ENCODE measurements at regions not wholly inside any gene's neighbourhood (a gene's known extent, or its start where the extent isn't known, plus 50 kb on each side); places are given as distances from the start of the nearest gene placed in this dataset.

DNA sequence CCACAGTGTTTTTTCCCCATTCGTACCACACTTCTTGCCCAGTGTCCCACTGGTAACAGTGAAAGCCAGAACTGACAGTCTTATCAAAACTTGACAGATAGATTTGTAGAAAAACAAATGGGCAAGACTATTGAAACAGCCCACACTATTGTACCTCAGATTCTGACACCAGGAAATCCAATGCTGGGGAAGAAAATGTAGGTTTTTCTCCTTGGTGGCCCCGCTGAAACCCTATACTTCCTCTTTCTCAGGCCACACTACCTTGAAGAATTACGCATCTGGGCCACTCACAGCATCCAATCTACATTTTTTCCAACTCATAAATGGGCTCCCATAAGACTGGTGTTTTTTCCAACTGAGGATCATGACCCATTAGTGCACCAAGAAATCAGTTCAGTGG, 90.9 kb upstream of the HDDC2 start:
- H3K4me3 ChIP-seq (ENCODE audit: extremely low read depth in 1 of 4, insufficient read depth in 2 of 4, low read depth in 3 of 4, low read length in 4 of 4): no peak overlapping the region
- H2BK20ac ChIP-seq (ENCODE audit: low read length): no peak overlapping the region
- CTCF ChIA-PET (ENCODE audit: partially characterized antibody): no interaction called here
- H3K79me1 ChIP-seq (ENCODE audit: low read depth, low read length): no peaks in the 10 kb centered on the region
- H3K27ac ChIP-seq (ENCODE audit: low read depth, low read length): no peak overlapping the region
- DNase-seq (ENCODE audit: low read depth in 1 of 2, low spot score in 2 of 2) (no peak), FAIRE-seq (no peak)
- POLR2A ChIA-PET (ENCODE audit: partially characterized antibody): no interaction called here
- TF ChIP-seq, protein P1, sequence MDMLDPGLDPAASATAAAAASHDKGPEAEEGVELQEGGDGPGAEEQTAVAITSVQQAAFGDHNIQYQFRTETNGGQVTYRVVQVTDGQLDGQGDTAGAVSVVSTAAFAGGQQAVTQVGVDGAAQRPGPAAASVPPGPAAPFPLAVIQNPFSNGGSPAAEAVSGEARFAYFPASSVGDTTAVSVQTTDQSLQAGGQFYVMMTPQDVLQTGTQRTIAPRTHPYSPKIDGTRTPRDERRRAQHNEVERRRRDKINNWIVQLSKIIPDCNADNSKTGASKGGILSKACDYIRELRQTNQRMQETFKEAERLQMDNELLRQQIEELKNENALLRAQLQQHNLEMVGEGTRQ (IDR thresholded peaks at IDR 0.05; ENCODE audit: low read length): no peak
- TF ChIP-seq CREB1 (IDR thresholded peaks at IDR 0.05): no peak
- no peak for TF ChIP-seq TBP (IDR thresholded peaks at IDR 0.05; ENCODE audit: low read depth, low read length)
- TF ChIP-seq EP300 (IDR thresholded peaks at IDR 0.05; ENCODE audit: borderline replicate concordance in 1 of 2, low read depth in 2 of 2, low read length in 2 of 2): no peak
- TF ChIP-seq, protein P2, sequence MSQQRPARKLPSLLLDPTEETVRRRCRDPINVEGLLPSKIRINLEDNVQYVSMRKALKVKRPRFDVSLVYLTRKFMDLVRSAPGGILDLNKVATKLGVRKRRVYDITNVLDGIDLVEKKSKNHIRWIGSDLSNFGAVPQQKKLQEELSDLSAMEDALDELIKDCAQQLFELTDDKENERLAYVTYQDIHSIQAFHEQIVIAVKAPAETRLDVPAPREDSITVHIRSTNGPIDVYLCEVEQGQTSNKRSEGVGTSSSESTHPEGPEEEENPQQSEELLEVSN (IDR thresholded peaks at IDR 0.05): no peak
- no peak for TF ChIP-seq POLR2AphosphoS5 (IDR thresholded peaks at IDR 0.05; ENCODE audit: low read depth, low read length)
- no peak for TF ChIP-seq SAP30 (IDR thresholded peaks at IDR 0.05; ENCODE audit: insufficient read depth, insufficient replicate concordance, low read length)
- no peak for TF ChIP-seq TCF12 (IDR thresholded peaks at IDR 0.05; ENCODE audit: low read depth, low read length)
- TF ChIP-seq, protein P3, sequence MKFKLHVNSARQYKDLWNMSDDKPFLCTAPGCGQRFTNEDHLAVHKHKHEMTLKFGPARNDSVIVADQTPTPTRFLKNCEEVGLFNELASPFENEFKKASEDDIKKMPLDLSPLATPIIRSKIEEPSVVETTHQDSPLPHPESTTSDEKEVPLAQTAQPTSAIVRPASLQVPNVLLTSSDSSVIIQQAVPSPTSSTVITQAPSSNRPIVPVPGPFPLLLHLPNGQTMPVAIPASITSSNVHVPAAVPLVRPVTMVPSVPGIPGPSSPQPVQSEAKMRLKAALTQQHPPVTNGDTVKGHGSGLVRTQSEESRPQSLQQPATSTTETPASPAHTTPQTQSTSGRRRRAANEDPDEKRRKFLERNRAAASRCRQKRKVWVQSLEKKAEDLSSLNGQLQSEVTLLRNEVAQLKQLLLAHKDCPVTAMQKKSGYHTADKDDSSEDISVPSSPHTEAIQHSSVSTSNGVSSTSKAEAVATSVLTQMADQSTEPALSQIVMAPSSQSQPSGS (IDR thresholded peaks at IDR 0.05; ENCODE audit: low read length): no peak
- TF ChIP-seq SP4 (IDR thresholded peaks at IDR 0.05; ENCODE audit: low read length): no peak
- TF ChIP-seq TAF1 (IDR thresholded peaks at IDR 0.05; ENCODE audit: low read depth, low read length): no peak
- H3K18ac ChIP-seq (ENCODE audit: extremely low read depth, low read length): no peak overlapping the region
- no peak overlapping the region for H3K4ac ChIP-seq (replicated peaks; ENCODE audit: insufficient read length, low read depth, low read length)
- H2BK120ac ChIP-seq (replicated peaks; ENCODE audit: low read depth, low read length): no peak overlapping the region
- H3K27me3 ChIP-seq (replicated peaks in 1 of 4; ENCODE audit: control insufficient read depth in 3 of 4, extremely low read depth in 1 of 4, insufficient read depth in 3 of 4, low read length in 3 of 4): no peaks in the 10 kb centered on the region
- no peak overlapping the region for H3K4me2 ChIP-seq (ENCODE audit: insufficient read depth in 1 of 2, low read depth in 2 of 2, low read length in 2 of 2)
- H2BK12ac ChIP-seq (ENCODE audit: low read depth, low read length): no peak overlapping the region
- H4K8ac ChIP-seq (ENCODE audit: extremely low read depth, insufficient read depth, low read length): no peak overlapping the region
- H3K4me1 ChIP-seq (replicated peaks in 1 of 4; ENCODE audit: control insufficient read depth in 3 of 4, insufficient read depth in 4 of 4, low read length in 3 of 4): peaks cover 0 to 5% (median 2%) of the 10 kb centered on the region in 4 experiments; a peak in 2 of 7 replicates
- WGBS, 2 experiments (ENCODE audit: extremely low coverage in 1 of 2, insufficient coverage in 1 of 2, insufficient read length in 1 of 2, insufficient replicate concordance in 2 of 2, low coverage in 1 of 2, low lambda C conversion rate in 2 of 2, missing lambda C conversion rate in 1 of 2): 86% methylated on average over 3 of the region's 3 CpGs; no CpG with 5 or more reads in 1 of the 2 experiments
- H2BK15ac ChIP-seq (ENCODE audit: low read length): no peak overlapping the region
- H3K9ac ChIP-seq (replicated peaks in 1 of 4; ENCODE audit: extremely low read depth in 1 of 4, low read depth in 3 of 4, low read length in 3 of 4): no peak overlapping the region
- H3K23ac ChIP-seq (ENCODE audit: insufficient read length): no peak overlapping the region
- H3K56ac ChIP-seq (replicated peaks; ENCODE audit: insufficient read length, low read depth, low read length): no peak overlapping the region
- H3K9me3 ChIP-seq (ENCODE audit: insufficient read depth in 2 of 2, low read depth in 1 of 2, low read length in 1 of 2): peaks cover 12 to 13% of the 10 kb centered on the region in 2 experiments; a peak in 3 of 4 replicates
- no peak overlapping the region for H2AFZ ChIP-seq (ENCODE audit: low read length)
- no peak overlapping the region for H2AK5ac ChIP-seq (ENCODE audit: low read depth, low read length)
- 0 out of 8 replicates have a peak, but pooled peaks cover 0 to 3% (median 0%) of the 10 kb centered on the region in 4 experiments for H3K36me3 ChIP-seq (ENCODE audit: control insufficient read depth in 2 of 4, insufficient read depth in 4 of 4, low read length in 3 of 4)
- no peaks in the 10 kb centered on the region for H4K20me1 ChIP-seq (replicated peaks in 1 of 2; ENCODE audit: control insufficient read depth in 1 of 2, insufficient read depth in 2 of 2, low read length in 2 of 2)
- H3K14ac ChIP-seq (ENCODE audit: insufficient read length): no peak overlapping the region
- H3K79me2 ChIP-seq (ENCODE audit: control insufficient read depth in 1 of 2, insufficient read depth in 2 of 2, low read length in 2 of 2): no peaks in the 10 kb centered on the region
- no peak overlapping the region for H2BK5ac ChIP-seq (ENCODE audit: low read depth, low read length)
- H4K91ac ChIP-seq (replicated peaks; ENCODE audit: insufficient read length, low read length): no peak overlapping the region
- H4K5ac ChIP-seq (ENCODE audit: insufficient read length, low read depth, low read length): no peak overlapping the region
- H3K23me2 ChIP-seq (ENCODE audit: low read depth, low read length): no peaks in the 10 kb centered on the region

Measured in H1 (cell line).